Immature natural killer cell (primary cell): ENCODE measurements at regions not wholly inside any gene's neighbourhood (a gene's known extent, or its start where the extent isn't known, plus 50 kb on each side); places are given as distances from the start of the nearest gene placed in this dataset.

ENCODE experiments used
- DNase-seq, 3 donors: peaks; one replicate each; pipeline ENCODE4 v3.0.0; 2022; ENCODE audit warnings: mixed read lengths in 1 of 3
- H3K27ac Mint-ChIP-seq, 6 donors: one replicate each; pipeline ENCODE4 v1.8.0; 2020; ENCODE audit warnings: mixed read lengths in 6 of 6, mild to moderate bottlenecking in 5 of 6, inconsistent platforms in 4 of 6, moderate library complexity in 3 of 6
- H3K27me3 Mint-ChIP-seq, 3 donors: one replicate each; pipeline ENCODE4 v1.8.0; 2020 to 2021; ENCODE audit warnings: low read depth in 3 of 3, mild to moderate bottlenecking in 3 of 3, mixed read lengths in 3 of 3, moderate library complexity in 3 of 3, inconsistent platforms in 1 of 3
- H3K36me3 Mint-ChIP-seq, 3 donors: one replicate each; pipeline ENCODE4 v1.8.0; 2020; ENCODE audit warnings: mixed read lengths in 3 of 3, inconsistent platforms in 2 of 3, mild to moderate bottlenecking in 2 of 3
- H3K4me1 Mint-ChIP-seq, 2 donors: one replicate each; pipeline ENCODE4 v1.8.0; 2020; ENCODE audit warnings: inconsistent platforms in 2 of 2, mild to moderate bottlenecking in 2 of 2, mixed read lengths in 2 of 2, moderate library complexity in 1 of 2
- H3K4me3 Mint-ChIP-seq, 5 donors: one replicate each; pipeline ENCODE4 v1.8.0; 2020; ENCODE audit warnings: mild to moderate bottlenecking in 5 of 5, mixed read lengths in 5 of 5, inconsistent platforms in 3 of 5, moderate library complexity in 3 of 5
- H3K9me3 Mint-ChIP-seq, 6 donors: one replicate each; pipeline ENCODE4 v1.8.0; 2020; ENCODE audit warnings: mild to moderate bottlenecking in 6 of 6, mixed read lengths in 6 of 6, inconsistent platforms in 4 of 6, moderate library complexity in 3 of 6

DNA sequence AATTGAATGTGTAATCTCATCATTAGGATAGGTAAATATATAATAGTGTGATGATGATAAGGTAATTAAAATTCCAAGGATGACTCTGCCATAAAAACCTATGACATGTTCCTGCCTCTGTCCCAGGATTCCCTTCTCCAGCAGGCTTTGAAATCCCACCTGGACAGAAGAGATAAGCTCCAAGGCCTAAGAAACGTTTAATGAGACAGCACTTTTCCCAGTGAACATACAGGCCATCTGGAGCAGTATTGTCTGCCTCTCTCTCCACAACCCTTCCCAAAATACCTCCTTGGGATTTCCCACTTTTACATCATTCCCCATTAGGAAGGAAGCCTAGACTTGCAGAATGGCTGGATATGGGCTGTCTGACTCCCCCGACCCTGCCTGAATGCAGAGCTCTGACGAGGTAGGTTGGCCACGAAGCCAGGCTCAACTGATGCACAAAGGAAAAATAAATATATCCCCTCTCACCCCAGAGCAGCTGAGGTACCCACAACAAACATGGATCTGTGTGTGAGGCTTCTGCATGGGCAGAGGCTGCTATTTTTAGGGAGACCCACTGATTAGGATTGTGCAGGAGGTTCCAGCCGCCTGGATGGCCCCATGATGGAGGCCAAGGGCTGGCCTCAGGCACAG is 71.0 kb downstream of the TMPRSS5 start:
- H3K27ac Mint-ChIP-seq, result no peak overlapping the region
- no peaks in the 10 kb centered on the region for H3K36me3 Mint-ChIP-seq
- H3K4me3 Mint-ChIP-seq, result no peak overlapping the region
- no peaks in the 10 kb centered on the region for H3K4me1 Mint-ChIP-seq
- peaks cover 1 to 4% (median 3%) of the 10 kb centered on the region in 3 donors for H3K27me3 Mint-ChIP-seq
- H3K9me3 Mint-ChIP-seq, result no peaks in the 10 kb centered on the region
- DNase-seq, result no peak

DNA sequence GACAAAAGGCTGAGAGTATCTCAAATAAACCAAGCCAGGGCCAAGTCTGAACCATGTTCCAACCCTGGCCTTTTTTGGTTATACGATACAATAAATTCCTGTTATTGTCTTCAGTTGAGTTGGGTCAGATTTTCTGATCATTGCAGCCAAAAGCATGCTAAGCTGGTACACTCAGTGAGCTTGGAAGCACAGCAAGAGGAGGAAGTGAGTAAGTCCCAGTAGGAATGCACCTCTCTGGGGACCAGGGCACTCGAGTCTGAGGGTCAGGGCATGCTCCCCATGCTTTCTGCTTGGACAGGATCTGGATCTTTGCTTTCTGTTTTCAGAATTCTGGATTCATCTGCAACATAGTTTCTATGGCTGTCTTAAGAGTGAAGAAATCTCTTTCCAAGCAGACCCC is 73.1 kb downstream of the TMPRSS5 start:
- H3K4me3 Mint-ChIP-seq, result no peak overlapping the region
- no peak for DNase-seq
- no peaks in the 10 kb centered on the region for H3K9me3 Mint-ChIP-seq
- H3K36me3 Mint-ChIP-seq, result no peaks in the 10 kb centered on the region
- H3K27me3 Mint-ChIP-seq, result peaks cover 2 to 4% (median 4%) of the 10 kb centered on the region in 3 donors
- no peak overlapping the region for H3K27ac Mint-ChIP-seq
- H3K4me1 Mint-ChIP-seq, result no peaks in the 10 kb centered on the region

DNA sequence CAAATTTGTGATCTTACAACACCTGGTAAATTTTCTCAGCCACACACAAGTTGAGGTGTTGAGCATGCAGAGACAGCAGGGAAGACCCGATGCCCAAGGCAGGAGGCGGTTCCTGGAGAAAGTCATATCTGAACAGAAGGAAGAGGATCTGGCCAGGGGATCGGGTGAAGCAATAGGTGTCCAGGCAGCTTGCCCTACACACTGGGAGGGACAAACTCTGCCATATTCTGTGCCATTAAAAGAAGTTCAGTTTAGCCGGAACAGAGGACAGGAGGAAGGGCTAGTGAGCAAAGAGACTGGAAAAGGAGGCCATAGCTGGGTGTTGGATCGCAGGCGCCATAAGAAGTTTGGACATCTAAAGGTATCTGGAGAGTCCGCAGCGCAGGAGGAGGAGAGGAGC is 76.5 kb downstream of the TMPRSS5 start:
- no peaks in the 10 kb centered on the region for H3K4me1 Mint-ChIP-seq
- peaks cover 0 to 2% (median 0%) of the 10 kb centered on the region in 6 donors for H3K9me3 Mint-ChIP-seq
- no peak overlapping the region for H3K4me3 Mint-ChIP-seq
- peaks cover 4 to 8% (median 4%) of the 10 kb centered on the region in 3 donors for H3K27me3 Mint-ChIP-seq
- H3K27ac Mint-ChIP-seq, result no peak overlapping the region
- H3K36me3 Mint-ChIP-seq, result no peaks in the 10 kb centered on the region
- no peak for DNase-seq

DNA sequence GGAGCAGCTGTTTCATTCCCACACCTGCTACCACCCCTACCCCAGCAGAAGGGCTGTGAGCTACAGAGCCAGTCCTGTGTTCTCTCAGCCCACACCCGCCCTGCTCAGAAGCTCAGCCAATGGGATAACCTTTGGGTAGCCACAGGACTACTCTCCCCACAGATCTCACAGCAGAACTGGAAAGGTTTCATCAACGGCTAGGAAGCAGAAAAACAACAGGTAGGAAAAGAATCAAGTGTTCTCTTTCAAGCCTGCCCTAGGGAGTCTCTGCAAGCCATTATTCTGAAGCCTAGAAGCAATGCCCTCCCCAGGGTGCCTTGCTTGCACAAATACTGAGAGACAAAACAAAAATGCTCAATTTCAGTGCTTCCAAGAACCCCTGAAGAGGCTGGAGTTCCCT is 77.2 kb downstream of the TMPRSS5 start:
- H3K27ac Mint-ChIP-seq, result no peak overlapping the region
- peaks cover 4 to 8% (median 4%) of the 10 kb centered on the region in 3 donors for H3K27me3 Mint-ChIP-seq
- no peaks in the 10 kb centered on the region for H3K4me1 Mint-ChIP-seq
- DNase-seq, result no peak
- H3K36me3 Mint-ChIP-seq, result no peaks in the 10 kb centered on the region
- H3K4me3 Mint-ChIP-seq, result no peak overlapping the region
- H3K9me3 Mint-ChIP-seq, result peaks cover 0 to 2% (median 0%) of the 10 kb centered on the region in 6 donors

DNA sequence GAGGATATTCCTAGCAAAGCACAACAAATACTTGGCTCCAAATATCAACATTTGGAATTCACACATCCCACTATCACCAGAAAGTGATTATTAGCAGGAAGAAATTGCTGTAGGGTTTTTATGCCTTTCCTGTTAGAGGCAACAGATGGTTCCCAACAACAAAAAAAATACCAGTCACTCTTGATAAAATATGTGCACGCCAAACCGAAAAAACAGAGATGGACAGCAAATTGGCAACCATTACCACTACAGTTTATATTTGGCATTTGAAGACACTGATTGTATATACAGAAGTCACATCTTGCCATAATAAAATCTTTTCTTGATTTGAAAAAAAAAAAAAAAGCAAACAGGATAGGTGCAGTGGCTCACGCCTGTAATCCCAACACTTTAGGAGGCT is 78.2 kb downstream of the TMPRSS5 start:
- H3K4me1 Mint-ChIP-seq, result no peaks in the 10 kb centered on the region
- peaks cover 0 to 2% (median 0%) of the 10 kb centered on the region in 6 donors for H3K9me3 Mint-ChIP-seq
- peaks cover 2 to 11% (median 4%) of the 10 kb centered on the region in 3 donors for H3K27me3 Mint-ChIP-seq

DNA sequence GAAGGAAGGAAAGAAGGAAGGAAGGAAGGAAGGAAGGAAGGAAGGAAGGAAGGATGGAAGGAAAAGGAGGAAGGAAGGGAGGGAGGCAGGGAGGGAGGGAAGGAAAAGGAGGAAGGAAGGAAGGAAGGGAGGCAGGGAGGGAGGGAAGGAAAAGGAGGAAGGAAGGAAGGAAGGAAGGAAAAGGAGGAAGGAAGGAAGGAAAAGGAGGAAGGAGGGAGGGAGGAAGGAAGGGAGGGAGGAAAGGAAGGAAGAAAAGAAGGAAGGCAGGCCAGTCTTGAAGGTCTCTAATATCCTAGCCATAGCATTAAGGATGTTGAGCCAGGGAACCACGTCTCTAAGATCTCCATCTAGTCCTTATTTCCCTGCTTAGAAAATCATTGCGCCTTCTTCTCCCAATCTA is 78.8 kb downstream of the TMPRSS5 start:
- no peak overlapping the region for H3K27ac Mint-ChIP-seq
- no peak overlapping the region for H3K4me3 Mint-ChIP-seq
- H3K36me3 Mint-ChIP-seq, result no peaks in the 10 kb centered on the region
- H3K27me3 Mint-ChIP-seq, result peaks cover 4 to 11% (median 4%) of the 10 kb centered on the region in 3 donors
- DNase-seq, result no peak
- H3K4me1 Mint-ChIP-seq, result no peaks in the 10 kb centered on the region
- H3K9me3 Mint-ChIP-seq, result peaks cover 0 to 2% (median 0%) of the 10 kb centered on the region in 6 donors

More for the DNA sequence above, 78.2 kb downstream of the TMPRSS5 start:
- Mint-ChIP-seq H3K36me3 (no peaks in the 10 kb centered on the region), H3K4me3 (no peak overlapping the region), H3K27ac (no peak overlapping the region)
- DNase-seq, result no peak

DNA sequence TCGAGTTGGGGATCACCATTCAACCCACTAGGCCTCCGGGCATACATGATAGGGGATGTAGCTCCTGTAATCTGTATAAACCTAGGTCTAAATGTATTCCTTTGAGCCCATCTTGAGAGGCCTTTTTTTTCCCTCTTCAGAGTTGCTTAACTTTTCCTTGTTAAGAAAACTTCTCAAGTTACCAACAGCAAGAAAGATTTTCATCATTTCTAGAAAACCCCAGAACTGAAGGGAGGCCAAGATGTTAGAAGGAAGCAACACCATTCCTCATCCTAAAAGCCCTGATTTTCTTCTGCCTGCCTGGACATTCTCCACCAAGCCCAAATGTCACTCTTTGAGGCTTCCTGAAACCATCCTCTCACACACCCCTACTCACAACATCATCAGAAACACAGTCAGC is 79.4 kb downstream of the TMPRSS5 start:
- Mint-ChIP-seq H3K9me3 (peaks cover 0 to 2% (median 0%) of the 10 kb centered on the region in 6 donors), H3K27me3 (peaks cover 2 to 10% (median 5%) of the 10 kb centered on the region in 3 donors), H3K4me1 (no peaks in the 10 kb centered on the region), H3K4me3 (no peak overlapping the region), H3K27ac (no peak overlapping the region), H3K36me3 (no peaks in the 10 kb centered on the region)
- DNase-seq, result no peak

DNA sequence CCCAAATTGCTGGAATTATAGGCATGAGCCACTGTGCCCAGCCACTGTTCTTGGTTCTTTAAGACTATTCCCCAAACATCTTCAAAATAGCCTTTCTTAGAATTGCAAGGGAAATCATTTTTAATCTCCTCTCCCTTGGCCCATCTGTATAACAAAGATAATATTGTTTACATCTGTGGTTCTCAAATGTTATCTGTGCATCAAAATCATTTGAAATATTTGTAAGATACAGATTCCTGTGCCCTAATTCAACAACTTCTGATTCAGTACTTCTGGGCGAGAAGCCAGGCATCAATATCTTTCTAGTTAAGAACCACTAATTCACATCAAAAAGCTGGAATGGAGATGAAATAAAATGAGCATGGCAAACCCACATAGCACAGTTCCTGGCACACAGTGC is 83.0 kb downstream of the TMPRSS5 start:
- H3K9me3 Mint-ChIP-seq, result peaks cover 0 to 20% (median 1%) of the 10 kb centered on the region in 6 donors

DNA sequence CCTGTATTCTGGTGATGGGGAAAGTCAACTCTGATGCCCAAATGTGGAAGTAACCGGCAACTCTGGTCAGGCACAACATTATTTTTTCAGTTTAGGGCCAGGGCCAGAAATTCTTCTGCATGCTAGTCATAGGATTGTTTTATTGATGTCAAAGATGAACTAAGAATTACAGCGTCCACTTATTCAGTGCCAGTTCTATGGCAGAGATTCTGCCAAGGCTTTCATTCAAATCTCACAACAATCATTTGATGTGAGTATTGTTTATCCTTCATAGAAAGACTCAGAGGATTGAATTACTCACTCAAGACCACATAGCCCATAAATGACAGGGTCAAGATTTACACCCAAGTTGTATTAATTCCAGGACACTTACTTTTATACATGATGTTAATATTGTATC is 87.7 kb downstream of the TMPRSS5 start:
- H3K36me3 Mint-ChIP-seq, result no peaks in the 10 kb centered on the region
- no peak for DNase-seq
- H3K4me3 Mint-ChIP-seq, result no peak overlapping the region
- H3K9me3 Mint-ChIP-seq, result peaks cover 0 to 20% (median 1%) of the 10 kb centered on the region in 6 donors
- no peak overlapping the region for H3K27ac Mint-ChIP-seq
- H3K4me1 Mint-ChIP-seq, result no peaks in the 10 kb centered on the region
- peaks cover 1 to 11% (median 7%) of the 10 kb centered on the region in 3 donors for H3K27me3 Mint-ChIP-seq

More for the DNA sequence above, 83.0 kb downstream of the TMPRSS5 start:
- no peak for DNase-seq
- no peak overlapping the region for H3K4me3 Mint-ChIP-seq
- H3K27me3 Mint-ChIP-seq, result peaks cover 6 to 8% (median 7%) of the 10 kb centered on the region in 3 donors
- H3K27ac Mint-ChIP-seq, result no peak overlapping the region
- H3K36me3 Mint-ChIP-seq, result no peaks in the 10 kb centered on the region
- no peaks in the 10 kb centered on the region for H3K4me1 Mint-ChIP-seq

DNA sequence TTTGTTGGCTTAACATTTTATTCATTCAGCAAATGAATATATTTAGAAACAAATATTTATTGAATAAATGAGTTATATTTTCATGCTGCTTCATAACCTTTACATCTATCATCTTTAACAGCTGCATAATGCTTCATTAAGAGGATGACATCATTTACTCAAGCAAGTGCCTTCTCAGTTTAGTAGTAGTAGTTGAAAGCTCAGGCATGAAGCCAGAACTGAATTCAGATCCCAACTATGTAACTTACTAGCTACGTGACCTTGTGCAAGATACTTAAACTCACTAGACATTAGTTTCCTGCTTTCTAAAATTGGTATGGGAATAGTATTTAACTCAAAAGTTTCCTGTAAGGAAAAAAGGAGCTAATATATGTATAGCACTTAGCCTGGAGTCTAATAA is 90.3 kb downstream of the TMPRSS5 start:
- Mint-ChIP-seq H3K4me3 (no peak overlapping the region), H3K4me1 (no peaks in the 10 kb centered on the region), H3K27ac (no peak overlapping the region), H3K36me3 (no peaks in the 10 kb centered on the region), H3K9me3 (peaks cover 0 to 13% (median 1%) of the 10 kb centered on the region in 6 donors), H3K27me3 (peaks cover 5 to 10% (median 6%) of the 10 kb centered on the region in 3 donors)
- DNase-seq, result no peak

DNA sequence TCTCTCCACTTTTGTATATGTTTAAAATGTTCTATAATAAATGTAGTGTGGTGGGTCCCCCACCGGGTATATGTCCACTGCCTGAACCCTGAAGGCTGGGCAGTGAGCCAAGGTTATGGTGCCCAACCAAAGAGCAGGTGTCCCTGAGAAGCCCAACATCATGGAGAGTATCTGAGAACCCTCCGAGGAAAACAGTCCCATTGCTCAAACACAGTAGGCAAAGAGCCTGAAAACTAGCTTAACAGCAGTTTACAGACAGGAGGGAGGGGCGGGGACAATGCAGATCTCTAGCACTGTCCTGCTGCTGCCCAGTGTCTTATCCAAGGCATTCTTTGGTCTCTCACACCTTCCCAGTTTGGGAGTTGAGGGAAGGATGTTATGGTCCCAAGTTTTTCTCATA is 91.0 kb downstream of the TMPRSS5 start:
- no peak overlapping the region for H3K4me3 Mint-ChIP-seq
- H3K4me1 Mint-ChIP-seq, result no peaks in the 10 kb centered on the region
- peaks cover 5 to 10% (median 6%) of the 10 kb centered on the region in 3 donors for H3K27me3 Mint-ChIP-seq
- peaks cover 0 to 13% (median 1%) of the 10 kb centered on the region in 6 donors for H3K9me3 Mint-ChIP-seq
- no peak overlapping the region for H3K27ac Mint-ChIP-seq
- DNase-seq, result no peak
- no peaks in the 10 kb centered on the region for H3K36me3 Mint-ChIP-seq

DNA sequence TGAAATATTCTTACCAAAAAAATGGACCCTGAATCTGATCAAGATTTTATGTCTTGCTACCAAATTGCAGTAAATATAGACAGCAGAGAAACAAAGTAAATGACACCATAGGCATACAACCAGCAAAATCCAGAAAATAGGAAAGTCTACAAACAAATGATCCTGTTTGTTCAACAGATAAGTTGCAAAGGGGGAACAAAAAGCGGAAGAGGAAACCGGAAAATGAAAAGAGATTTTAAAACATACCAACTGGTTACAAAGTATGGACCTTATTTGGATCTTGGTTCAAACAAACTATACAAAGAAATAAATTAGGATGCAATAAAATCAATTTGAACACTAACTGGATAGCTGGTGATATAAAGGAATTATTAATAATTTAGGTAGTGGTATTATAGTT is 92.0 kb downstream of the TMPRSS5 start:
- H3K9me3 Mint-ChIP-seq, result peaks cover 0 to 3% (median 1%) of the 10 kb centered on the region in 6 donors
- no peaks in the 10 kb centered on the region for H3K4me1 Mint-ChIP-seq
- no peaks in the 10 kb centered on the region for H3K36me3 Mint-ChIP-seq
- H3K27me3 Mint-ChIP-seq, result peaks cover 5 to 10% (median 6%) of the 10 kb centered on the region in 3 donors
- DNase-seq, result no peak
- H3K4me3 Mint-ChIP-seq, result no peak overlapping the region
- no peak overlapping the region for H3K27ac Mint-ChIP-seq

DNA sequence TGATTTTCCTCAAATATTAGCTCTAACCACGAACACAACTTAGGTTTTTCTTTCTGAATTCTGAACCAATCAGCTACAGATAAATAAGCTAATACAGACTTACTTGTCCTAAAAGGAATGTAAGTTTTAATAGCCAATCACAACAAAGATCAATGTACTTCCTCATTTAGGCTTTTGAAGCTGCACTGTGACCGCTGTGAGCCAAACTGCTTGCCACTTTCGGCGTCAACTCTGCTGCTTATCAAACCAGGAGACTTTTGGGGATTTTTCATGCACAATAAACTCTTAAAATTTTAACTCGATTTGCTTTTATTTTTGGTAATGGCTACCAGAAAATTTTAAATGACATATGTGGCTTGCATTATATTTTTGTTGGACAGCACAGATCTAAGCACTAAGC is 92.5 kb downstream of the TMPRSS5 start:
- Mint-ChIP-seq H3K27ac (no peak overlapping the region), H3K4me3 (no peak overlapping the region), H3K27me3 (peaks cover 5 to 10% (median 6%) of the 10 kb centered on the region in 3 donors), H3K9me3 (peaks cover 0 to 2% (median 0%) of the 10 kb centered on the region in 6 donors), H3K4me1 (no peaks in the 10 kb centered on the region), H3K36me3 (no peaks in the 10 kb centered on the region)
- no peak for DNase-seq

DNA sequence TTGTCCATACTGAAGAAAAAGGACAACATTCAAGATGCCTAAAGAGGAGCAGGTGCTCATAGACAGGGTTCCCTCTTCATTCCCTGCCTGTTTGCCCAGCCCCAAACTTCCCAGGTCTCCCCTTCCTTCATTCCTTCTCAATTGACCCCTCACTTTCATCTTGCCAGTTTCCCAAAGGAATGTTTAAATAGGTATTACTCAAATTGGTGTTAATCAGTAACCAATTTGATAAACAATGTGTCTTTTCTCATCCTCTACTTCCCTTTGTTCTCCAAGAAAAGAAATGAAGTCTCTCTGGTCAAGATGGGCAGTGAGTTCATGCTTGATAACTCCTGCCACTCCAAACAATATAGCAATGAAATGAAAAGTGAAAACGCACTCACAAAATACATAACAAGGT is 101.9 kb downstream of the TMPRSS5 start:
- Mint-ChIP-seq H3K36me3 (no peaks in the 10 kb centered on the region), H3K27me3 (peaks cover 2 to 8% (median 3%) of the 10 kb centered on the region in 3 donors), H3K4me1 (no peaks in the 10 kb centered on the region), H3K9me3 (peaks cover 0 to 10% (median 0%) of the 10 kb centered on the region in 6 donors), H3K4me3 (no peak overlapping the region), H3K27ac (no peak overlapping the region)
- DNase-seq, result no peak
